ENCODE measurements at regions not wholly inside any gene's neighbourhood (a gene's known extent, or its start where the extent isn't known, plus 50 kb on each side); places are given as distances from the start of the nearest gene placed in this dataset.

- no peak for TF ChIP-seq ZNF462 (CRISPR knock-in tag; IDR thresholded peaks at IDR 0.05)
- TF ChIP-seq EZH2 (IDR thresholded peaks at IDR 0.05; ENCODE audit: low read depth, unreplicated experiment): no peak
- no peak for TF ChIP-seq POLR2AphosphoS5 (IDR thresholded peaks at IDR 0.05; ENCODE audit: low read depth)
These were observed 169.5 kb downstream of the TTC8 start (continued) for GRCh38 chr14:88993946-88994345.

GRCh38 chr14:88995437-88996198 is 171.2 kb downstream of the TTC8 start:
- no peak for ATAC-seq
- no peak overlapping the region for H3K4me2 ChIP-seq
- Mint-ChIP-seq H3K9me3 (no peaks in the 10 kb centered on the region), H3K27me3 (ENCODE audit: insufficient read depth, low read depth, poor library complexity) (peaks cover 4% of the 10 kb centered on the region), H3K4me1 (no peaks in the 10 kb centered on the region), H3K36me3 (ENCODE audit: low read depth) (no peaks in the 10 kb centered on the region), H3K27ac (no peak overlapping the region), H3K4me3 (no peak overlapping the region)
- no peaks in the 10 kb centered on the region for H3K4me1 ChIP-seq (ENCODE audit: insufficient read depth)
- H3K36me3 ChIP-seq (ENCODE audit: insufficient read depth): no peaks in the 10 kb centered on the region
- H3K79me2 ChIP-seq (replicated peaks; ENCODE audit: insufficient read depth): no peaks in the 10 kb centered on the region
- H3K27ac ChIP-seq (ENCODE audit: low read depth): no peak overlapping the region
- H2AFZ ChIP-seq: no peak overlapping the region
- no peaks in the 10 kb centered on the region for H4K20me1 ChIP-seq (replicated peaks; ENCODE audit: insufficient read depth)
- H3K4me3 ChIP-seq: no peak overlapping the region
- no peaks in the 10 kb centered on the region for H3K27me3 ChIP-seq (ENCODE audit: insufficient read depth)
- no peaks in the 10 kb centered on the region for H3F3A ChIP-seq (replicated peaks; ENCODE audit: low read depth)
- DNase-seq (ENCODE audit: low spot score): no peak
- peaks cover 10% of the 10 kb centered on the region for H3K9me2 ChIP-seq (ENCODE audit: insufficient read depth)
- TF ChIP-seq POLR2AphosphoS5 (IDR thresholded peaks at IDR 0.05; ENCODE audit: low read depth) (no peak), STAT1 (IDR thresholded peaks at IDR 0.05; ENCODE audit: unreplicated experiment) (no peak), ZNF462 (CRISPR knock-in tag; IDR thresholded peaks at IDR 0.05) (no peak), ZNF331 (CRISPR knock-in tag; IDR thresholded peaks at IDR 0.05; ENCODE audit: low read depth) (no peak), EZH2 (IDR thresholded peaks at IDR 0.05; ENCODE audit: low read depth, unreplicated experiment) (no peak), ETS1 (IDR thresholded peaks at IDR 0.05) (no peak), JUNB (IDR thresholded peaks at IDR 0.05; ENCODE audit: unreplicated experiment) (no peak)

All from GM23338 (cell line).